ENCODE measurements at regions not wholly inside any gene's neighbourhood (a gene's known extent, or its start where the extent isn't known, plus 50 kb on each side); places are given as distances from the start of the nearest gene placed in this dataset.

GRCh38 chr10:91024541-91024940, 103.7 kb upstream of the ANKRD1 start:
- H3K27ac ChIP-seq: peak overlapping the region in 1 of 2 donors; percentile 80
- H3K9me3 ChIP-seq: no peaks in the 10 kb centered on the region
- no peak for DNase-seq
- no peaks in the 10 kb centered on the region for H3K36me3 ChIP-seq
- no peak overlapping the region for H3K4me3 ChIP-seq
- H3K27me3 ChIP-seq: no peaks in the 10 kb centered on the region
- TF ChIP-seq CTCF (IDR thresholded peaks at IDR 0.05): no peak
- no peak for TF ChIP-seq EP300 (IDR thresholded peaks at IDR 0.05)
- TF ChIP-seq POLR2A (IDR thresholded peaks at IDR 0.05): no peak
- peaks cover 20% of the 10 kb centered on the region for H3K4me1 ChIP-seq (ENCODE audit: insufficient read depth)
- 43 to 50% (median 50%) methylated on average over 3 of the region's 3 CpGs for WGBS, 3 donors
- intact Hi-C loops (cut with DNase I): no loop called here

GRCh38 chr10:91032611-91033206, 111.8 kb upstream of the ANKRD1 start:
- TF ChIP-seq POLR2A (IDR thresholded peaks at IDR 0.05) (no peak), EP300 (IDR thresholded peaks at IDR 0.05) (no peak), CTCF (IDR thresholded peaks at IDR 0.05) (no peak)
- H3K4me1 ChIP-seq (ENCODE audit: insufficient read depth): peaks cover 3% of the 10 kb centered on the region
- DNase-seq: peak in 2 of 5 donors; percentile 21 to 53
- no peaks in the 10 kb centered on the region for H3K36me3 ChIP-seq
- intact Hi-C loops (cut with DNase I): no loop called here
- no peak overlapping the region for H3K4me3 ChIP-seq
- no peak overlapping the region for H3K27ac ChIP-seq
- 40 to 47% (median 46%) methylated on average over 5 of the region's 5 CpGs for WGBS, 3 donors
- no peaks in the 10 kb centered on the region for H3K27me3 ChIP-seq
- H3K9me3 ChIP-seq: no peaks in the 10 kb centered on the region

GRCh38 chr10:91033324-91033950, 112.5 kb upstream of the ANKRD1 start:
- H3K27ac ChIP-seq: no peak overlapping the region
- H3K4me1 ChIP-seq (ENCODE audit: insufficient read depth): peaks cover 3% of the 10 kb centered on the region
- H3K9me3 ChIP-seq: no peaks in the 10 kb centered on the region
- no peaks in the 10 kb centered on the region for H3K27me3 ChIP-seq
- TF ChIP-seq EP300 (IDR thresholded peaks at IDR 0.05): no peak
- no peak for TF ChIP-seq CTCF (IDR thresholded peaks at IDR 0.05)
- TF ChIP-seq POLR2A (IDR thresholded peaks at IDR 0.05): no peak
- no peak overlapping the region for H3K4me3 ChIP-seq
- DNase-seq: no peak
- WGBS, 3 donors: 82 to 89% (median 85%) methylated on average over 6 of the region's 6 CpGs
- intact Hi-C loops (cut with DNase I): no loop called here
- no peaks in the 10 kb centered on the region for H3K36me3 ChIP-seq

GRCh38 chr10:91034042-91034441, 113.2 kb upstream of the ANKRD1 start:
- H3K9me3 ChIP-seq: no peaks in the 10 kb centered on the region
- WGBS, 3 donors: 79 to 88% (median 80%) methylated on average over 3 of the region's 3 CpGs
- no peaks in the 10 kb centered on the region for H3K36me3 ChIP-seq
- no peak for TF ChIP-seq EP300 (IDR thresholded peaks at IDR 0.05)
- no peak overlapping the region for H3K27ac ChIP-seq
- intact Hi-C loops (cut with DNase I): no loop called here
- no peak for DNase-seq
- H3K4me3 ChIP-seq: no peak overlapping the region
- H3K4me1 ChIP-seq (ENCODE audit: insufficient read depth): peaks cover 3% of the 10 kb centered on the region
- H3K27me3 ChIP-seq: no peaks in the 10 kb centered on the region

- no peak overlapping the region for H3K27ac ChIP-seq
- H3K27me3 ChIP-seq: no peaks in the 10 kb centered on the region
- H3K9me3 ChIP-seq: no peaks in the 10 kb centered on the region
- DNase-seq: peak; percentile 46 to 75 (median 65)
- H3K4me1 ChIP-seq (ENCODE audit: insufficient read depth): peaks cover 3% of the 10 kb centered on the region
- no peak overlapping the region for H3K4me3 ChIP-seq
- intact Hi-C loops (cut with DNase I): no loop called here
- WGBS, 3 donors: 3 to 7% (median 6%) methylated on average over 9 of the region's 9 CpGs
- H3K36me3 ChIP-seq: no peaks in the 10 kb centered on the region
- no peak for TF ChIP-seq POLR2A (IDR thresholded peaks at IDR 0.05)
- no peak for TF ChIP-seq EP300 (IDR thresholded peaks at IDR 0.05)
- TF ChIP-seq CTCF (IDR thresholded peaks at IDR 0.05): no peak
Observed at GRCh38 chr10:91034494-91035159, 113.7 kb upstream of the ANKRD1 start.

Data from ovary (tissue), 7 donors.